ENCODE measurements at regions not wholly inside any gene's neighbourhood (a gene's known extent, or its start where the extent isn't known, plus 50 kb on each side); places are given as distances from the start of the nearest gene placed in this dataset.
"Not testable (repeated sequence)": the region's sequence is repeated elsewhere in the genome, so short reads cannot be mapped to it uniquely, and the experiment has no call there.

DNA sequence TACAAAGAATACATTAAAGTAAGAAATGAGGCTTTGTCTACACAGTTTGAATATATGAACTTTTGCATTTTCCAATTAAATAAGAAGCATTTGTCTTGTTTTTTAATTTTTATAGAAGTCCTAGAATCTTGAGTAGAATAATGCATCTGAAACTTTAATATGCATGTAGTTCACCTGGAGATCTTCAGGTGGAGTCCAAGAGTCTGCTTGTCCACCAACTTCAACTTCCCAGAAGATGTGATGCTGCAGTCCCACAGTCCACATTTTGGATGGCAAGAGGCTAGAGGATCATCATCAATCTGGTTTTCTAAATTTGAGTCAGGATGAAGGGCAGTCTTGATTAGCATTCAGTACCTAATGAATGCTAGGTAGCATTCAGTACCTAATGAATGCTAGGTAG, 357.6 kb upstream of the SOX2 start:
- H3K4me1 ChIP-seq (ENCODE audit: insufficient read depth): no peaks in the 10 kb centered on the region
- no peak overlapping the region for H3K4me3 ChIP-seq (ENCODE audit: low read depth, low read length)
- H3K36me3 ChIP-seq (ENCODE audit: insufficient read depth): no peaks in the 10 kb centered on the region
- H3K27ac ChIP-seq (ENCODE audit: low read depth): no peak overlapping the region
- DNase-seq (ENCODE audit: extremely low spot score): no peak

DNA sequence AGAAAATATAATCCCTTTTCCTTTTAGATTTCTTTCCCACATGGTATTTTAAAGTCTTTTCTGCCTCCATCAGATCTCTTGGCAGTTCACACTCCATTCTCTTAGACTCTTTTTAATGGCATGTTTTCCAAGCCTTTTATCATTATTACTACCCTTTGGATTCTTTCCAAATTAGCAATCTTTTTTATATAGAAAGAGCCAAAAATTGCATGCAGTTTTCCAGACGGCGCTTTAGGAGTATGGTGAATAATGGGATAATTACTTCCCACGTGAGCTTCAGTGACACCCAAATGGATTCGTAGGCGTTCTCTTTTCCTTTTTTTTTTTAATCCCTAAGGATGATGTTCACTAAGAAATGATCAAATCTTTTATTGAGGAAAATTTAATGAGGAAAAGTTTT, 354.8 kb upstream of the DNAJC19 start:
- H3K4me3 ChIP-seq (ENCODE audit: low read depth, low read length): no peak overlapping the region
- H3K36me3 ChIP-seq (ENCODE audit: insufficient read depth): no peaks in the 10 kb centered on the region
- no peak for DNase-seq (ENCODE audit: extremely low spot score)
- H3K4me1 ChIP-seq (ENCODE audit: insufficient read depth): no peaks in the 10 kb centered on the region
- 83% methylated on average over 5 of the region's 5 CpGs for WGBS
- no peak overlapping the region for H3K27ac ChIP-seq (ENCODE audit: low read depth)

DNA sequence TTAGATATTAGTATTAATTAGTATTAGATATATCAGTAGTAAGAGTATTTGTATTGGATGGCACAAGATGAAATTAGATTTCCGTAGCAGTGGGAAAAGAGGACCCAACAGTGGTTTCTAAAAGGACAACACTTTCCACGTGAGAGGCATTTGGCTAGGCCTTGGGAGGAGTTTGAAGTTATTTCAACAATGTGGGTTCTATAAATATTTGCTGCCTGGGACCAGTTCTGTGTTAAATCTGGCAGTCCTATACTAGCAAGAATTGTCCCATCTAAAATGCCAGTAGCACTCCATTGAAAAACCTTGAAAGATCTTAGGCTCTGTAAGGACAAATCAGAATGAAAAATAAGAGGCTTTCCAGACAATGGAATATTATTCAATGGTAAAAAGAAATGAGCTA, 347.1 kb upstream of the DNAJC19 start:
- DNase-seq (ENCODE audit: extremely low spot score): no peak
- Histone ChIP-seq H3K36me3 (ENCODE audit: insufficient read depth) (no peaks in the 10 kb centered on the region), H3K27ac (ENCODE audit: low read depth) (no peak overlapping the region), H3K4me3 (ENCODE audit: low read depth, low read length) (no peak overlapping the region), H3K4me1 (ENCODE audit: insufficient read depth) (no peaks in the 10 kb centered on the region)
- WGBS: 37% methylated on average over 2 of the region's 2 CpGs

DNA sequence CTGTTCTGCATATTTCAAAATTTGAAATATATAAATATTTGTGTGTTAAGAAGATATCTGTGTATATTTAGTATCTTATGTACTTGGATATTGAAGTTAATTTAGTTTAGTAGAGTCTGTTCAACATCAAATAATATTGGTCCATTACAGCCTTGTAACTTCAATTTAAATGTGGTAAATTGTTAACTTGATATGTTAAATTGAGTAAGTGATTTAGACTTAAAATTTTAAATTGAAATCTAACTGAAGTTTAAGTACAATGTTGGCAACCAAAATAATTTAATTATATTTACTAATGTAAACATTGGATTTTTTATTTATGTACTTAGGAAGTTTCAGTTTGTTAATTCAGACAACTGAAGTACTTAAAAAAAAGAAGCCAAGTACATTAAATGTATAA, 343.9 kb upstream of the DNAJC19 start:
- Histone ChIP-seq H3K4me3 (ENCODE audit: low read depth, low read length) (no peak overlapping the region), H3K27ac (ENCODE audit: low read depth) (no peak overlapping the region), H3K36me3 (ENCODE audit: insufficient read depth) (no peaks in the 10 kb centered on the region), H3K4me1 (ENCODE audit: insufficient read depth) (no peaks in the 10 kb centered on the region)
- no peak for DNase-seq (ENCODE audit: extremely low spot score)

DNA sequence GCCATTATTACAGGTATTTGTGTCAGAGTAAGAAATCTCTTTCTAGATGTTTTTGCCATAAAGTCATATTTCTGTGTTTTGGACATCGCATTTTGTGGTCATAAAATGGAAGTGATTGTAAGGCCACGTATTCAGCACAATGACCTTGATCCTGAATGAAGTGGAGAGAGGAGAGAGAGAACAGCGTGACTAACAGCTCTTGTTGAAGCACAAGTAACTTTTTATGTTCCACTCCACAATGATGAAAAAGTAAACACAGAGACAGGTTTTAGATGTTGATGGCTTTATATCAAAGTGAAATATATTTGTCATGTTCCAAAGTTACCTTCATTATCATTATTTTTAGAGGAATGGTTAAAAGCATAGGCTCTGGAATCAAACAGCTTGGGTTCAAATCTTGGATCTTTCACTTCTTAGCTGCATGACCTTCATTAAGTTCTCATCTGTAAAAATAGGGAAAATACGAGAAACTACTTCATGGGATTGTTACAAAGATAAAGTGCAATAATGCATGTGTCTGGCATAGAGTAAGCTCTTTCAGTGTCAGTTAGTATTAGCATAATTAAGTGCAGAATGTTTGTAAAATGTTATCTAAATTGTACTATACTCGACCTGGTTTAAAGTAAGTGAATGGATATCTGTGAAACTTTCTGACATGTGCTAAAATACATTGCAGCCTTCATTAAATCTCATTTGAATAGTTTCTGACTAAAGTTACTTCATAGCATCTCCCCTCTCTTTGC, 341.5 kb upstream of the DNAJC19 start:
- DNase-seq (ENCODE audit: extremely low spot score): no peak
- no peaks in the 10 kb centered on the region for H3K4me1 ChIP-seq (ENCODE audit: insufficient read depth)
- no peak overlapping the region for H3K27ac ChIP-seq (ENCODE audit: low read depth)
- no peaks in the 10 kb centered on the region for H3K36me3 ChIP-seq (ENCODE audit: insufficient read depth)
- 41% methylated on average over 5 of the region's 5 CpGs for WGBS
- no peak overlapping the region for H3K4me3 ChIP-seq (ENCODE audit: low read depth, low read length)

DNA sequence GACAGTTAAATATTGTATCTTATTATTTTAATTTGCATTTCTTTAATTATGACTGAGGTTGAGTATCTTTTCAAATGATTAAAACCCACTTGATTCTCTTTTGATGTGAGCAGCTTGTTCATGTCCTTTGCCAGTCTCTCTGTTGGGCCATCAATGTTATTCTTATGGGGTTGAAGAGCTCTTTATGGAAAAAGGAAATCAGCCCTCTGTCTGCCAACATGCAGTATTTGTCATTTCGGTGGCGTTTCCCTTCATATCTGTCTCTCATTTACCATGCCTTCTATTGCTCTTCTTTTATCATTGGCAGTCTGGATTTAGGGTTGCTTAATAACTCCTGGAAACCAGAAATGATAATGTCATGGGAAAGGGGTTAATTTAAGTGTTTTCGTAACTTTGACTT, 340.7 kb upstream of the DNAJC19 start:
- H3K27ac ChIP-seq (ENCODE audit: low read depth): no peak overlapping the region
- H3K4me1 ChIP-seq (ENCODE audit: insufficient read depth): no peaks in the 10 kb centered on the region
- H3K36me3 ChIP-seq (ENCODE audit: insufficient read depth): no peaks in the 10 kb centered on the region
- no peak overlapping the region for H3K4me3 ChIP-seq (ENCODE audit: low read depth, low read length)
- no peak for DNase-seq (ENCODE audit: extremely low spot score)
- WGBS: 51% methylated on average over 3 of the region's 3 CpGs

DNA sequence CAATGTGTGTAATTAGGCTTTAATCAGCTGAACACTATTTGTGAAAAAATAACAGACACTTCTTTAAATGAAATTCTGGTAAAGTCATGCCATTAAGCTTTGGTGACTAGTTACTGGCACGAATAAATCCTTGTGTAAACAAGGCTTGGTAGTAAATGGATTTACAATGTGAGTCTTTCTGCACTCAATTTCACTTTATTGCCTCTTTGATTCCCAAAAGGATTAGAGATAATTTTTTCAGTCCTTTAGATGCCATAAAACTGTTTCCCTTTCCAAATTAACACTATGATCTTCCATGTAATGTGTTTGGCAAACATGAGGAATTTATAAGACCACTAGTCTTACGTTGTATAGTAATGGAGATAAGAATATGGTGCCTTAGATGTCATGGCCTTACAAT, 339.5 kb upstream of the DNAJC19 start:
- Histone ChIP-seq H3K36me3 (ENCODE audit: insufficient read depth) (no peaks in the 10 kb centered on the region), H3K4me3 (ENCODE audit: low read depth, low read length) (no peak overlapping the region), H3K27ac (ENCODE audit: low read depth) (no peak overlapping the region), H3K4me1 (ENCODE audit: insufficient read depth) (no peaks in the 10 kb centered on the region)
- WGBS: 15% methylated on average over 2 of the region's 2 CpGs
- DNase-seq (ENCODE audit: extremely low spot score): no peak

DNA sequence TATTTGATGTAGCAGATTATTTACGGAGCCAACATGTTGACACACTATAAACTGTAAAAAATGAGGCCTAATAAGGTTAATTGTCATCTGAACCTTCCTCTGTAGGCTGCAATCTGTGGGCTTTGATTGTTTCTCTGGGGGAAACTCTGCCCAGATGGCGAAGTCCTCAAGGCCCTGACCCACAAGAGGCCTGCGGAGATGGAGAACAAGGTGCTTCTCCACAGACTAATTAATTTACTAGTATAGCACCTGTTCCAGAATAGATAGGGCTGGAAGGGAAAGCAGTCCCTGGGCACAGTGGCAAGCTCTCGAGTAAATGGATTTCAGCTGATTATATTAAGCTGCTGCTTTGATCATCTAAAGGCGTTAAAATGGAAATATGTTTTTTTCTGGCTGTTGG, 338.8 kb upstream of the DNAJC19 start:
- DNase-seq (ENCODE audit: extremely low spot score): no peak
- WGBS: 45% methylated on average over 5 of the region's 5 CpGs
- no peak overlapping the region for H3K27ac ChIP-seq (ENCODE audit: low read depth)
- H3K36me3 ChIP-seq (ENCODE audit: insufficient read depth): no peaks in the 10 kb centered on the region
- no peak overlapping the region for H3K4me3 ChIP-seq (ENCODE audit: low read depth, low read length)
- H3K4me1 ChIP-seq (ENCODE audit: insufficient read depth): no peaks in the 10 kb centered on the region

DNA sequence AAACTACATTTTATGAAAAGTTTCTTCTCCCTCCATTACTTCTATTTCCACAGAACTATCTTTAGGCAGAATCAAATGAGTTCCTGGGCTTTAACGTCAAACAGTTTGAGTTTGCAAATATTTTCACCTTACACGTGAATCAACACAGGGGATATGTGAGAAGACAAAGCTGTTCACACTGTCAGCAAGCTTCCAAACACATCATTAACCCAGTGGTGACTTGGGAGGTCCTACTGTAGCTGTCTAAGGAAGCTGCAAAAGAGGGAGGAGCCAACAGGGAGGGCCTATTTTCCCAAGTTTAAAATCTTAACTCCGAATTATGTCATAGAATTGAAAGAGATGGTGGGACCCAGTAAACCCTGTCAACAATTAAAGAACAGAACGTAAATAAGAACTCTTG, 337.8 kb upstream of the DNAJC19 start:
- Histone ChIP-seq H3K27ac (ENCODE audit: low read depth) (no peak overlapping the region), H3K36me3 (ENCODE audit: insufficient read depth) (no peaks in the 10 kb centered on the region), H3K4me1 (ENCODE audit: insufficient read depth) (no peaks in the 10 kb centered on the region), H3K4me3 (ENCODE audit: low read depth, low read length) (no peak overlapping the region)
- no peak for DNase-seq (ENCODE audit: extremely low spot score)
- WGBS: 33% methylated on average over 4 of the region's 4 CpGs

DNA sequence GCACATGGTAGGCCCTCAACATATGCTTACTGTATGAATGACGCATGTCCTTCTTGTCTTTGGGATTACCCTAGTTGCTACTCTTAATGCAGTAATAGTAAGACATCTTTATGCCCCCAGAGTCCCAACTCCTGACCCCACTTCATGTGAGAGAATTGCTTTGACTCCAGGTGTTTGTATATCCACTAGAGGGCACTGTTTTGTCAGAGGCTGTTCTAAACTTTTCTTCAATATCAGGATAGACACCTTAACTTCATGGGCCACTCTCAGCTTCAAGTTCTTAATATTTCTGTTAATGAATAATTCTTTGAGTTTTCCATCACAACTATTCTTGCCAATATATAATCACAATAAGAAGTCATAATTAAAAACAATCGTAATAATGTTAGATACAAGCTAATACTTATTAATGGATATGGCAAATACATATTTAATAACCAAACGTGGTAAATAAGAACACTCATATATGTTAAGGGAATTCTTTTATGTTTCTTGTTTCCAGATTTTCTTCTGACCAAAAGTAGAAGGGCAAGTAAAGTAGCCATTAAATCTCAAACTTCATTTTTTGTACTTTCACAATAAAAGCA, 337.2 kb upstream of the DNAJC19 start:
- no peak for DNase-seq (ENCODE audit: extremely low spot score)
- H3K4me1 ChIP-seq (ENCODE audit: insufficient read depth): no peaks in the 10 kb centered on the region
- WGBS: 46% methylated on average over 3 of the region's 3 CpGs
- H3K4me3 ChIP-seq (ENCODE audit: low read depth, low read length): no peak overlapping the region
- H3K36me3 ChIP-seq (ENCODE audit: insufficient read depth): no peaks in the 10 kb centered on the region
- H3K27ac ChIP-seq (ENCODE audit: low read depth): no peak overlapping the region

DNA sequence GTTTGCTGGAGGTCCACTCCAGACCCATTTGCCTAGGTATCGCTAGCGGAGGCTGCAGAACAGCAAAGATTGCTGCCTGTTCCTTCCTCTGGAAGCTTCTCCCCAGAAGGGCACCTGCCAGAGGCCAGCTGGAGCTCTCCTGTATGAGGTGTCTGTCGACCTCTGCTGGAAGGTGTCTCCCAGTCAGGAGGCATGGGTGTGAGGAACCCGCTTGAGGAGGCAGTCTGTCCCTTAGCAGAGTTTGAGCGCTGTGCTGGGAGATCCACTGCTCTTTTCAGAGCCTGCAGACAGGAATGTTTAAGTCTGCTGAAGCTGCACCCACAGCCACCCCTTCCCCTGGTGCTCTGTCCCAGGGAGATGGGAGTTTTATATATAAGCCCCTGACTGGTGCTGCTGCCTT, 335.0 kb upstream of the DNAJC19 start:
- not testable (repeated sequence) for H3K36me3 ChIP-seq (ENCODE audit: insufficient read depth); DNase-seq (ENCODE audit: extremely low spot score); H3K4me1 ChIP-seq (ENCODE audit: insufficient read depth); H3K27ac ChIP-seq (ENCODE audit: low read depth); H3K4me3 ChIP-seq (ENCODE audit: low read depth, low read length)
- WGBS: 78% methylated on average over 5 of the region's 5 CpGs

DNA sequence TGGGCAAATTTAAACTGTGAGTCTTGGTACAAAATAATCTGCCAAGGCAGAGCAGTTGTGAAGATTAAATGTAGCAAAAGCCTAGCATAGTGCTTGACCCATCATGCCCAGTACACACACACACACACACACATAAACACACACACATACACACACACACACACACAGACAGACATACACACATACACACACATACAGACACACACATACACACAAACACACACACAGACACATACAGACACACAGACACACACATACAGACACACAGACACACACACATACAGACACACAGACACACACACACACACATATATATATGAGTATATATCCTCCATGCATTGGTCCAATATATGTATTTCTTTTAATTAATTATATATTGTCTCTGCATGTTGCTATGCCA, 328.8 kb upstream of the DNAJC19 start:
- DNase-seq (ENCODE audit: extremely low spot score): no peak
- Histone ChIP-seq H3K4me1 (ENCODE audit: insufficient read depth) (no peaks in the 10 kb centered on the region), H3K4me3 (ENCODE audit: low read depth, low read length) (no peak overlapping the region), H3K27ac (ENCODE audit: low read depth) (no peak overlapping the region), H3K36me3 (ENCODE audit: insufficient read depth) (no peaks in the 10 kb centered on the region)

DNA sequence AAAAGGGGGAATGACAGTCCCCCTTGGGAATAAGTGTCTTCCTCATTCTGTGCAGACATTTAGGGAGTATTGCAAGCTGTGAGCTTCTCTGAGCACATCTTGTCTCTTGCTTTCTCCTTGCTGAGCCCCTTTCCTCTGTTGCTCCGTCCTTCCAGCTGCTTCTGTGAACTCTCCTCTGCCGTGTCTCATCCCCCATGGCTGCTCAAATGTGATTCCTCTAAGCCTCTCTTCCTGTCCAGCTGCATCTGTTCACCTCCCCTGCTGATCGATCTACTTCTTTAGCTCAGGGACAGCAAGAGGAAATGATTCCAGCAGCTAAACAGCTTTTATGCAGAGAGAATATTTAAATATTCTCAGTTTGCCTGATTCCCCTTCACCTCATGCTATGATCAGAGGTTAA, 328.0 kb upstream of the DNAJC19 start:
- Histone ChIP-seq H3K4me1 (ENCODE audit: insufficient read depth) (no peaks in the 10 kb centered on the region), H3K27ac (ENCODE audit: low read depth) (no peak overlapping the region), H3K36me3 (ENCODE audit: insufficient read depth) (no peaks in the 10 kb centered on the region), H3K4me3 (ENCODE audit: low read depth, low read length) (no peak overlapping the region)
- 14% methylated on average over 3 of the region's 3 CpGs for WGBS
- no peak for DNase-seq (ENCODE audit: extremely low spot score)

DNA sequence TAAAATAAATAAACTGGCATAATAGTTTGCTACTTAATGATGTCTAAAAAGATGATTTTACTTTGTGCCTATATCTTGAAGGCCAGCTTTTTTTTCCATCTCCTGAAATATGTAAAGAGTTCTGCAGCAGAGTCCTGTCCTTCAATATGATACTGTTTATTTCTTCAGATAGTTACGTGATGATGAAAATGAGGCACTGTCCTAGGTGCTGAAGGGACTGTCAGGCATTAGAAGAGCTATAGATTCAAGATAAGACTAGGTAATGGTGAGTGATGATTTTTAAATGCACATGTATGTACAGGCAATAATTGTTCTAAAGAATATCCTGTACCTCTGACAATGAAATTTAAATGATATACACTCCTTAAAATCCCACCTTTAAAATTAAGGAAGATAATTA, 326.9 kb upstream of the DNAJC19 start:
- no peak for DNase-seq (ENCODE audit: extremely low spot score)
- 6% methylated on average over 1 of the region's 1 CpG for WGBS
- no peaks in the 10 kb centered on the region for H3K4me1 ChIP-seq (ENCODE audit: insufficient read depth)
- no peak overlapping the region for H3K4me3 ChIP-seq (ENCODE audit: low read depth, low read length)
- no peaks in the 10 kb centered on the region for H3K36me3 ChIP-seq (ENCODE audit: insufficient read depth)
- H3K27ac ChIP-seq (ENCODE audit: low read depth): no peak overlapping the region

DNA sequence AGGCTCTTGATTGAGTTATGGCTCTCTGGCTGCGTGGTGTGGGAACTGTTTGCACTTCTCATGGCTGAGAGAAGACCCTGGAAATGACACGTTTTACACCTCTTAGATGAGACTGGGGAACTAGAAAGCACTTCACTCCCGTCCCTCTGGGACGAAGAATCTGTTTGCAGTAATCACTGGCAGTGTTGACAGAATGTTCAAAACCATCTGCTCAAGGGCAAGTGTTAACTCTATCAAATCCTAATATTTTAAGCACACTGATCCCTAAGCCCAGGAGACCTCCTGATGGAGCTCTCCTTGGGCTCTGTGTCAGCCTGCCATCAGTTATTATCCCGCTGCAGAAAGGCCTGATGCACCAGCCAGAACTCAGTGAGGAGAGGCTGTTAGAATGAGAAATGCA, 323.8 kb upstream of the DNAJC19 start:
- no peak overlapping the region for H3K4me3 ChIP-seq (ENCODE audit: low read depth, low read length)
- 14% methylated on average over 5 of the region's 5 CpGs for WGBS
- H3K4me1 ChIP-seq (ENCODE audit: insufficient read depth): peaks cover 2% of the 10 kb centered on the region
- DNase-seq (ENCODE audit: extremely low spot score): no peak
- no peak overlapping the region for H3K27ac ChIP-seq (ENCODE audit: low read depth)
- no peaks in the 10 kb centered on the region for H3K36me3 ChIP-seq (ENCODE audit: insufficient read depth)

All from urinary bladder (tissue), 3 donors.